Liver (tissue), 8 donors: ENCODE measurements at regions not wholly inside any gene's neighbourhood (a gene's known extent, or its start where the extent isn't known, plus 50 kb on each side); places are given as distances from the start of the nearest gene placed in this dataset.

Experiments
- DNase-seq: peaks from one replicate; pipeline ENCODE4 v3.0.0-alpha.2; 2017; ENCODE audit warnings: low spot score
- H3K27ac ChIP-seq, 2 donors: one replicate each; pipeline ENCODE4 v1.7.0; 2013; ENCODE audit warnings: inconsistent platforms in 2 of 2, low read length in 2 of 2, control low read depth in 1 of 2, low read depth in 1 of 2, mild to moderate bottlenecking in 1 of 2
- H3K27me3 ChIP-seq, 4 donors: one replicate each; pipeline versions ENCODE4 v1.6.1 to v1.7.0; 2013; ENCODE audit warnings: low read length in 3 of 4, inconsistent platforms in 1 of 4, mild to moderate bottlenecking in 1 of 4, moderate library complexity in 1 of 4; ENCODE audit not compliant: control insufficient read depth in 4 of 4, insufficient read depth in 4 of 4
- H3K36me3 ChIP-seq, 4 donors: one replicate each; pipeline versions ENCODE4 v1.6.1 to v1.7.0; 2013; ENCODE audit warnings: low read length in 3 of 4, mild to moderate bottlenecking in 3 of 4, low read depth in 1 of 4, moderate library complexity in 1 of 4; ENCODE audit not compliant: control insufficient read depth in 4 of 4, insufficient read depth in 3 of 4
- H3K4me1 ChIP-seq, 4 donors: one replicate each; pipeline versions ENCODE4 v1.6.1 to v1.7.0; 2013; ENCODE audit warnings: low read length in 3 of 4, mild to moderate bottlenecking in 3 of 4, moderate library complexity in 1 of 4; ENCODE audit not compliant: control insufficient read depth in 4 of 4, insufficient read depth in 4 of 4
- H3K4me3 ChIP-seq, 3 donors: one replicate each; pipeline versions ENCODE4 v1.6.1 to v1.7.0; 2013; ENCODE audit warnings: low read length in 3 of 3, control low read depth in 1 of 3, low read depth in 1 of 3, mild to moderate bottlenecking in 1 of 3
- H3K9ac ChIP-seq, 2 donors: one replicate each; pipeline ENCODE4 v1.7.0; 2013; ENCODE audit warnings: low read length in 2 of 2, mild to moderate bottlenecking in 2 of 2, moderate library complexity in 2 of 2, control low read depth in 1 of 2, low read depth in 1 of 2
- H3K9me3 ChIP-seq, 4 donors: one replicate each; pipeline versions ENCODE4 v1.6.1 to v1.7.0; 2013; ENCODE audit warnings: low read length in 3 of 4; ENCODE audit not compliant: control insufficient read depth in 4 of 4
- EGR1 ChIP-seq, 2 donors: IDR thresholded peaks; 2 replicates each; pipeline ENCODE4 v1.6.1; 2016 to 2018; ENCODE audit warnings: antibody characterized with exemption in 2 of 2, low read depth in 2 of 2
- FOXA1 ChIP-seq: IDR thresholded peaks from 2 replicates; pipeline ENCODE4 v1.6.1; 2016; ENCODE audit warnings: antibody characterized with exemption
- FOXA2 ChIP-seq: IDR thresholded peaks from 2 replicates; pipeline ENCODE4 v1.6.1; 2016; ENCODE audit warnings: antibody characterized with exemption
- GABPA ChIP-seq, 2 donors: IDR thresholded peaks in 1 of 2; conservative IDR thresholded peaks in 1 of 2; 2 replicates each; pipeline ENCODE4 v1.6.1; 2016; ENCODE audit warnings: antibody characterized with exemption in 2 of 2, mild to moderate bottlenecking in 1 of 2, moderate library complexity in 1 of 2
- HNF4A ChIP-seq, 2 donors: conservative IDR thresholded peaks; 2 replicates each; pipeline ENCODE4 v1.6.1; 2016; ENCODE audit warnings: antibody characterized with exemption in 2 of 2, mild to moderate bottlenecking in 2 of 2
- HNF4G ChIP-seq: IDR thresholded peaks from 2 replicates; pipeline ENCODE4 v1.6.1; 2016; ENCODE audit warnings: antibody characterized with exemption
- JUND ChIP-seq, 2 donors: IDR thresholded peaks; 2 replicates each; pipeline ENCODE4 v1.6.1; 2016; ENCODE audit warnings: antibody characterized with exemption in 2 of 2
- NR2F2 ChIP-seq: IDR thresholded peaks from 2 replicates; pipeline ENCODE4 v1.6.1; 2016; ENCODE audit warnings: antibody characterized with exemption
- RAD21 ChIP-seq, 2 donors: IDR thresholded peaks; 2 replicates each; pipeline ENCODE4 v1.6.1; 2016; ENCODE audit warnings: antibody characterized with exemption in 2 of 2, mild to moderate bottlenecking in 2 of 2
- RXRA ChIP-seq, 2 donors: IDR thresholded peaks; 2 replicates each; pipeline ENCODE4 v1.6.1; 2017 to 2018; ENCODE audit warnings: antibody characterized with exemption in 2 of 2, mild to moderate bottlenecking in 1 of 2
- SP1 ChIP-seq: IDR thresholded peaks from 2 replicates; pipeline ENCODE4 v1.6.1; 2018; ENCODE audit warnings: antibody characterized with exemption, mild to moderate bottlenecking
- TAF1 ChIP-seq: conservative IDR thresholded peaks from 2 replicates; pipeline ENCODE4 v1.6.1; 2016; ENCODE audit warnings: antibody characterized with exemption, mild to moderate bottlenecking
- YY1 ChIP-seq: IDR thresholded peaks from 2 replicates; pipeline ENCODE4 v1.6.1; 2016; ENCODE audit warnings: antibody characterized with exemption, mild to moderate bottlenecking
- WGBS: extraction: QIAGEN DNeasy Blood & Tissue Kit; methylation state at CpG from one replicate; pipeline ENCODE4 v1.1.7; 2013; 5-methylcytosine and 5-hydroxymethylcytosine counted together
- TF ChIP-seq, protein P1 (sequence below): IDR thresholded peaks from 2 replicates; pipeline ENCODE4 v1.6.1; 2016; ENCODE audit warnings: antibody characterized with exemption
- TF ChIP-seq, protein P2 (sequence below): IDR thresholded peaks from 2 replicates; pipeline ENCODE4 v1.6.1; 2016; ENCODE audit warnings: antibody characterized with exemption
- TF ChIP-seq, protein P3 (sequence below): IDR thresholded peaks from 2 replicates; pipeline ENCODE4 v1.6.1; 2016; ENCODE audit warnings: antibody characterized with exemption
- TF ChIP-seq, protein P4 (sequence below): fragments of 150-350 bp; IDR thresholded peaks from 2 replicates; pipeline ENCODE4 v1.5.1; 2017; ENCODE audit warnings: improper control_type of control experiment, low read depth, low read length; ENCODE audit not compliant: missing input control
- donor health status: healthy.
- donor health status: healthy.
- donor health status: healthy.
- donor health status: healthy.
- donor health status: healthy.

DNA sequence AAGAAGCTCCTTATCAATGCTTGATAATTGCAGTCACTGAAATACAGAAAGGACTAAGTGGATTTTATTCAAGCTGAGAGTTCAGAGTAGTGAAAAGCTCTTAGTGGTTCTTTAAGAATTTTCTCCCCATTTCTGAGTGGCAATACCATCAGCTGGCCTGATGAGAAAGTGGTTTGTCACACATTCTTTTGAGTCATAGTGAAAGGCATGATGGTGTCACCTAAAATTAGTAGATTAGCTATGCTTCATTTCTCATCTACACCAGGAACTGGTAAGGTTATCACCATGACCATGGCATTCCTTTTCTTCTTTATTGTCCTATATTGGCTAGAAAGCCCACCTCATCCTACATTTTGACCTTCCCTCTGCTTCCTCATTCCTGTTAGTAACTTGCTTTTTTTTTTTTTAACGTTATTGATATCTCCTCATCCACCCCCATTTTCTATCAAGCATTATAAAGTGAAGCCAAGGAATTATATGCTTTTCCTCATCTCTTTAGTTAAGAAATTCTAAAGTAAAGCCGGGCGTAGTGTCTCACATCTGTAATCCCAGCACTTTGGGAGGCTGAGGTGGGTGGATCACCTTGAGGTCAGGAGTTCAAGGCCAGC lies 67.4 kb upstream of the LOC128125822 start:
- Histone ChIP-seq H3K27ac (peak overlapping the region in 1 of 2 donors; percentile 54), H3K4me1 (peaks cover 0 to 2% (median under 1%) of the 10 kb centered on the region in 4 donors), H3K9ac (no peak overlapping the region), H3K4me3 (no peak overlapping the region), H3K36me3 (no peaks in the 10 kb centered on the region), H3K27me3 (no peaks in the 10 kb centered on the region), H3K9me3 (no peaks in the 10 kb centered on the region)
- 88% methylated on average over 3 of the region's 3 CpGs for WGBS
- no peak for TF ChIP-seq FOXA1
- TF ChIP-seq YY1: no peak
- TF ChIP-seq, protein P1, sequence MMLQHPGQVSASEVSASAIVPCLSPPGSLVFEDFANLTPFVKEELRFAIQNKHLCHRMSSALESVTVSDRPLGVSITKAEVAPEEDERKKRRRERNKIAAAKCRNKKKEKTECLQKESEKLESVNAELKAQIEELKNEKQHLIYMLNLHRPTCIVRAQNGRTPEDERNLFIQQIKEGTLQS: no peak
- no peak for TF ChIP-seq GABPA (IDR thresholded peaks at IDR 0.05 in 1 of 2, conservative IDR thresholded peaks at IDR 0.05 in 1 of 2)
- TF ChIP-seq NR2F2: no peak
- TF ChIP-seq HNF4G: no peak
- TF ChIP-seq, protein P2, sequence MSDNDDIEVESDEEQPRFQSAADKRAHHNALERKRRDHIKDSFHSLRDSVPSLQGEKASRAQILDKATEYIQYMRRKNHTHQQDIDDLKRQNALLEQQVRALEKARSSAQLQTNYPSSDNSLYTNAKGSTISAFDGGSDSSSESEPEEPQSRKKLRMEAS: no peak
- TF ChIP-seq, protein P3, sequence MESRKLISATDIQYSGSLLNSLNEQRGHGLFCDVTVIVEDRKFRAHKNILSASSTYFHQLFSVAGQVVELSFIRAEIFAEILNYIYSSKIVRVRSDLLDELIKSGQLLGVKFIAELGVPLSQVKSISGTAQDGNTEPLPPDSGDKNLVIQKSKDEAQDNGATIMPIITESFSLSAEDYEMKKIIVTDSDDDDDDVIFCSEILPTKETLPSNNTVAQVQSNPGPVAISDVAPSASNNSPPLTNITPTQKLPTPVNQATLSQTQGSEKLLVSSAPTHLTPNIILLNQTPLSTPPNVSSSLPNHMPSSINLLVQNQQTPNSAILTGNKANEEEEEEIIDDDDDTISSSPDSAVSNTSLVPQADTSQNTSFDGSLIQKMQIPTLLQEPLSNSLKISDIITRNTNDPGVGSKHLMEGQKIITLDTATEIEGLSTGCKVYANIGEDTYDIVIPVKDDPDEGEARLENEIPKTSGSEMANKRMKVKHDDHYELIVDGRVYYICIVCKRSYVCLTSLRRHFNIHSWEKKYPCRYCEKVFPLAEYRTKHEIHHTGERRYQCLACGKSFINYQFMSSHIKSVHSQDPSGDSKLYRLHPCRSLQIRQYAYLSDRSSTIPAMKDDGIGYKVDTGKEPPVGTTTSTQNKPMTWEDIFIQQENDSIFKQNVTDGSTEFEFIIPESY: no peak
- no peak for TF ChIP-seq SP1
- TF ChIP-seq RXRA (IDR thresholded peaks at IDR 0.05): no peak
- no peak for DNase-seq

DNA sequence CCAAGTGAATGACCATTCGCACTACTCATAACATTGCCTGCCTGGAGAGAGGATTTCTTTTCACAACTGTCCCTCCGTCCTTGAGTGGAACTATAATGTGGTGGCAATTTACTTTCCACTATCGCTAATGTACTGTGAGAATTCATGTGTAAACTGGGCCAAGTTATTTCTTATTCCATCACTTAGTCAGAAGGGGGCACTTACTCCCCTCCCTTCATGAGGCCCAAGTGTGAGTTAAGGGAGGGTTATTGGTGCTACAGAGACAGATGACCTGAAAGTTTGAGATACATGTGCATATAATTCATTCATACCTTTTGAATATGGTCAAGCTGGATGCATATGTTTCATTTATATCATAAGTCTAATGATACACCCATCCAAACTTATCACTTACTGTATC lies 65.2 kb upstream of the LOC128125822 start:
- no peaks in the 10 kb centered on the region for H3K36me3 ChIP-seq
- H3K4me3 ChIP-seq: no peak overlapping the region
- TF ChIP-seq RXRA (IDR thresholded peaks at IDR 0.05) (no peak), RAD21 (IDR thresholded peaks at IDR 0.05) (no peak), FOXA2 (no peak), HNF4A (conservative IDR thresholded peaks at IDR 0.05) (no peak), NR2F2 (no peak), TAF1 (no peak), EGR1 (IDR thresholded peaks at IDR 0.05; ENCODE audit: low read depth in 2 of 2) (no peak), JUND (IDR thresholded peaks at IDR 0.05) (no peak), FOXA1 (no peak), YY1 (no peak)
- TF ChIP-seq, protein P3: no peak
- TF ChIP-seq, protein P2: no peak
- TF ChIP-seq, protein P4, sequence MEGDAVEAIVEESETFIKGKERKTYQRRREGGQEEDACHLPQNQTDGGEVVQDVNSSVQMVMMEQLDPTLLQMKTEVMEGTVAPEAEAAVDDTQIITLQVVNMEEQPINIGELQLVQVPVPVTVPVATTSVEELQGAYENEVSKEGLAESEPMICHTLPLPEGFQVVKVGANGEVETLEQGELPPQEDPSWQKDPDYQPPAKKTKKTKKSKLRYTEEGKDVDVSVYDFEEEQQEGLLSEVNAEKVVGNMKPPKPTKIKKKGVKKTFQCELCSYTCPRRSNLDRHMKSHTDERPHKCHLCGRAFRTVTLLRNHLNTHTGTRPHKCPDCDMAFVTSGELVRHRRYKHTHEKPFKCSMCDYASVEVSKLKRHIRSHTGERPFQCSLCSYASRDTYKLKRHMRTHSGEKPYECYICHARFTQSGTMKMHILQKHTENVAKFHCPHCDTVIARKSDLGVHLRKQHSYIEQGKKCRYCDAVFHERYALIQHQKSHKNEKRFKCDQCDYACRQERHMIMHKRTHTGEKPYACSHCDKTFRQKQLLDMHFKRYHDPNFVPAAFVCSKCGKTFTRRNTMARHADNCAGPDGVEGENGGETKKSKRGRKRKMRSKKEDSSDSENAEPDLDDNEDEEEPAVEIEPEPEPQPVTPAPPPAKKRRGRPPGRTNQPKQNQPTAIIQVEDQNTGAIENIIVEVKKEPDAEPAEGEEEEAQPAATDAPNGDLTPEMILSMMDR: no peak
- no peak overlapping the region for H3K9ac ChIP-seq
- no peaks in the 10 kb centered on the region for H3K9me3 ChIP-seq
- no peak for DNase-seq
- 96% methylated on average over 3 of the region's 3 CpGs for WGBS
- H3K27me3 ChIP-seq: no peaks in the 10 kb centered on the region
- H3K27ac ChIP-seq: peak overlapping the region; percentile 62 to 66
- peaks cover 0 to 13% (median 6%) of the 10 kb centered on the region in 4 donors for H3K4me1 ChIP-seq
